ENCODE measurements at regions not wholly inside any gene's neighbourhood (a gene's known extent, or its start where the extent isn't known, plus 50 kb on each side); places are given as distances from the start of the nearest gene placed in this dataset.

- DNase-seq = no peak
Measured at GRCh38 chrX:17917945-17918577, 57.0 kb upstream of the RAI2 start.

- no peak for DNase-seq
Measured at GRCh38 chrX:17913801-17914200, 52.7 kb upstream of the RAI2 start.

Data from SHP77 treated with DMSO at 0.1 percent for 48 hours (cell line).